HepG2 (cell line): ENCODE measurements at regions not wholly inside any gene's neighbourhood (a gene's known extent, or its start where the extent isn't known, plus 50 kb on each side); places are given as distances from the start of the nearest gene placed in this dataset.

Experiments used
- ATAC-seq: fragments of 200-7000 bp; cut with Tn5 transposase; 3 replicates; pipeline ENCODE4 v1.9.1; 2020; ENCODE audit warnings: mild to moderate bottlenecking, moderate library complexity
- BruUV-seq: library from RNA; stranded (reverse); fragments of 400-500 nt; replicated peaks from 2 replicates; lab custom pipeline; 2021; lab: Mats Ljungman, UMichigan
- CTCF ChIA-PET: fragments of 300-600 bp; formaldehyde crosslinking; extraction: SDS; loops from one replicate; lab custom pipeline; 2021; ENCODE audit warnings: low total read pairs, inconsistent platforms, low intra/inter-chr PET ratio; lab: Yijun Ruan, JAX
- POLR2A ChIA-PET: fragments of 350-600 bp; sonication (Branson Sonifier 250); formaldehyde crosslinking; loops from one replicate; lab custom pipeline; 2020; ENCODE audit warnings: antibody characterized with exemption, inconsistent platforms; lab: Yijun Ruan, JAX
- DNase-seq: peaks from one replicate; pipeline ENCODE4 v3.0.0-alpha.2; 2015; ENCODE audit warnings: low spot score
- FAIRE-seq: peaks from 3 replicates; lab custom pipeline; 2011; peaks lifted over from hg19 to GRCh38; lab: Jason Lieb, UNC
- H2AFZ ChIP-seq: one replicate; pipeline ENCODE4 v1.6.1; 2011; ENCODE audit warnings: low read length, inconsistent platforms
- H3K27ac ChIP-seq: fragments of 300-600 bp; 3 replicates; pipeline ENCODE4 v1.8.0; 2011; ENCODE audit warnings: mixed run types, mild to moderate bottlenecking, mixed read lengths, low read length, inconsistent platforms; ENCODE audit not compliant: insufficient read depth; ENCODE audit errors: extremely low read length
- H3K27me3 ChIP-seq, 2 experiments: fragments of 200-600 bp in 1 of 2; 2 replicates in 1 of 2; 3 replicates in 1 of 2; pipeline versions ENCODE4 v1.6.0 to v1.8.0; 2011; ENCODE audit warnings: low read length in 2 of 2, mild to moderate bottlenecking in 2 of 2, moderate library complexity in 2 of 2, inconsistent platforms in 1 of 2; ENCODE audit not compliant: insufficient read depth in 2 of 2, control insufficient read depth in 1 of 2
- H3K36me3 ChIP-seq, 2 experiments: fragments of 200-600 bp in 1 of 2; replicated peaks in 1 of 2; 2 replicates in 1 of 2; 3 replicates in 1 of 2; pipeline versions ENCODE4 v1.5.1 to v1.8.0; 2011; ENCODE audit warnings: low read length in 2 of 2, inconsistent platforms in 1 of 2; ENCODE audit not compliant: insufficient read depth in 2 of 2, control insufficient read depth in 1 of 2
- H3K4me1 ChIP-seq: 2 replicates; pipeline ENCODE4 v1.5.1; 2012; ENCODE audit warnings: low read length, inconsistent platforms; ENCODE audit not compliant: insufficient read depth
- H3K4me2 ChIP-seq: 2 replicates; pipeline ENCODE4 v1.6.0; 2011; ENCODE audit warnings: low read depth, low read length, inconsistent platforms
- H3K4me3 ChIP-seq, 3 experiments: fragments of 200-600 bp in 1 of 3; sonication (generic), shearing (Covaris generic) in 1 of 3; replicated peaks in 1 of 3; 2 replicates each; pipeline ENCODE4 v1.5.1; 2011 to 2016; ENCODE audit warnings: low read length in 3 of 3, inconsistent platforms in 2 of 3, low read depth in 2 of 3, mild to moderate bottlenecking in 2 of 3, control low read depth in 1 of 3, mixed read lengths in 1 of 3; ENCODE audit not compliant: insufficient read depth in 1 of 3
- H3K79me2 ChIP-seq: one replicate; pipeline ENCODE4 v1.6.1; 2011; ENCODE audit warnings: low read length, inconsistent platforms; ENCODE audit not compliant: insufficient read depth
- H3K9ac ChIP-seq: 2 replicates; pipeline ENCODE4 v1.6.0; 2011; ENCODE audit warnings: mild to moderate bottlenecking, low read depth, low read length, inconsistent platforms; ENCODE audit not compliant: insufficient read depth
- H3K9me3 ChIP-seq: 2 replicates; pipeline ENCODE4 v1.5.1; 2012; ENCODE audit warnings: mild to moderate bottlenecking, low read length
- H4K20me1 ChIP-seq: 2 replicates; pipeline ENCODE4 v1.6.0; 2011; ENCODE audit warnings: inconsistent platforms, mild to moderate bottlenecking, low read length, moderate library complexity; ENCODE audit not compliant: insufficient read depth
- AKAP8 ChIP-seq: sonication (generic); formaldehyde crosslinking; IDR thresholded peaks from 2 replicates; pipeline ENCODE4 v1.5.1; 2020; ENCODE audit warnings: mild to moderate bottlenecking, missing genetic modification reagents
- EED ChIP-seq: sonication (generic); formaldehyde crosslinking; IDR thresholded peaks from 2 replicates; pipeline ENCODE4 v1.5.0; 2020; ENCODE audit warnings: mild to moderate bottlenecking, missing genetic modification reagents
- FOXA1 ChIP-seq, 2 experiments: fragments of 450-650 bp in 1 of 2; sonication (generic) in 1 of 2; formaldehyde crosslinking in 1 of 2; IDR thresholded peaks; 2 replicates each; pipeline versions ENCODE4 v1.4.0 to v1.6.1; 2016 to 2020; ENCODE audit warnings: missing genetic modification reagents in 1 of 2
- JARID2 ChIP-seq: sonication (generic); formaldehyde crosslinking; IDR thresholded peaks from 2 replicates; pipeline ENCODE4 v1.8.1; 2023; ENCODE audit warnings: missing genetic modification reagents, inconsistent platforms; ENCODE audit not compliant: insufficient replicate concordance
- KMT2B ChIP-seq: IDR thresholded peaks from 2 replicates; pipeline ENCODE4 v1.6.1; 2016; ENCODE audit warnings: missing genetic modification reagents, missing compliant biosample characterization
- MTA1 ChIP-seq: sonication (generic); formaldehyde crosslinking; IDR thresholded peaks from 2 replicates; pipeline ENCODE4 v1.4.0; 2020; ENCODE audit warnings: missing genetic modification reagents, mild to moderate bottlenecking, borderline replicate concordance
- MYC ChIP-seq: sonication (generic); formaldehyde crosslinking; IDR thresholded peaks from 2 replicates; pipeline ENCODE4 v1.9.0; 2021; ENCODE audit warnings: missing genetic modification reagents, borderline replicate concordance
- SNAI1 ChIP-seq: sonication (generic); formaldehyde crosslinking; IDR thresholded peaks from 2 replicates; pipeline ENCODE4 v1.5.0; 2020; ENCODE audit warnings: mild to moderate bottlenecking, missing genetic modification reagents, borderline replicate concordance
- STAG1 ChIP-seq: sonication (generic); formaldehyde crosslinking; IDR thresholded peaks from 2 replicates; pipeline ENCODE4 v1.4.0; 2020; ENCODE audit warnings: missing genetic modification reagents
- TSC22D2 ChIP-seq: sonication (generic); formaldehyde crosslinking; IDR thresholded peaks from 2 replicates; pipeline ENCODE4 v1.5.1; 2020; ENCODE audit warnings: missing genetic modification reagents, mild to moderate bottlenecking, borderline replicate concordance
- ZBTB1 ChIP-seq: sonication (generic); formaldehyde crosslinking; IDR thresholded peaks from 2 replicates; pipeline ENCODE4 v1.4.0; 2020; ENCODE audit warnings: missing genetic modification reagents, borderline replicate concordance
- ZNF383 ChIP-seq: sonication (generic); formaldehyde crosslinking; IDR thresholded peaks from 2 replicates; pipeline ENCODE4 v1.4.0; 2020; ENCODE audit warnings: missing genetic modification reagents, mild to moderate bottlenecking, borderline replicate concordance
- ZNF552 ChIP-seq: sonication (generic); formaldehyde crosslinking; IDR thresholded peaks from 2 replicates; pipeline ENCODE4 v1.9.0; 2022; ENCODE audit warnings: missing genetic modification reagents, mild to moderate bottlenecking, borderline replicate concordance
- ZNF570 ChIP-seq: sonication (generic); formaldehyde crosslinking; IDR thresholded peaks from 2 replicates; pipeline ENCODE4 v1.4.0; 2020; ENCODE audit warnings: mild to moderate bottlenecking, missing genetic modification reagents, borderline replicate concordance
- WGBS: methylation state at CpG from one replicate; pipeline ENCODE4 v1.1.6; 2017; ENCODE audit warnings: low lambda C conversion rate; 5-methylcytosine and 5-hydroxymethylcytosine counted together
- in situ Hi-C: cut with HindIII; loops from 2 replicates; pipeline ENCODE4 v1.10.0; 2017; ENCODE audit warnings: low pct_unique_long_range_greater_than_20kb; ENCODE audit not compliant: extremely low pct_ligation_motif_present
- intact Hi-C: fragments of 100-400 bp; cut with micrococcal nuclease; formaldehyde crosslinking; loops from one replicate; pipeline ENCODE4 v1.10.0; 2022; ENCODE audit not compliant: unreplicated experiment
- TF ChIP-seq, protein P1 (sequence below): sonication (generic); formaldehyde crosslinking; conservative IDR thresholded peaks from 2 replicates; pipeline ENCODE4 v1.4.0; 2020; ENCODE audit warnings: mild to moderate bottlenecking, missing genetic modification reagents, moderate library complexity
- TF ChIP-seq, protein P2 (sequence below): sonication (generic); formaldehyde crosslinking; IDR thresholded peaks from 2 replicates; pipeline ENCODE4 v1.4.0; 2020; ENCODE audit warnings: missing genetic modification reagents, mild to moderate bottlenecking, borderline replicate concordance
- TF ChIP-seq, protein P3 (sequence below): conservative IDR thresholded peaks from 2 replicates; pipeline ENCODE4 v1.6.1; 2018; ENCODE audit warnings: missing genetic modification reagents

DNA sequence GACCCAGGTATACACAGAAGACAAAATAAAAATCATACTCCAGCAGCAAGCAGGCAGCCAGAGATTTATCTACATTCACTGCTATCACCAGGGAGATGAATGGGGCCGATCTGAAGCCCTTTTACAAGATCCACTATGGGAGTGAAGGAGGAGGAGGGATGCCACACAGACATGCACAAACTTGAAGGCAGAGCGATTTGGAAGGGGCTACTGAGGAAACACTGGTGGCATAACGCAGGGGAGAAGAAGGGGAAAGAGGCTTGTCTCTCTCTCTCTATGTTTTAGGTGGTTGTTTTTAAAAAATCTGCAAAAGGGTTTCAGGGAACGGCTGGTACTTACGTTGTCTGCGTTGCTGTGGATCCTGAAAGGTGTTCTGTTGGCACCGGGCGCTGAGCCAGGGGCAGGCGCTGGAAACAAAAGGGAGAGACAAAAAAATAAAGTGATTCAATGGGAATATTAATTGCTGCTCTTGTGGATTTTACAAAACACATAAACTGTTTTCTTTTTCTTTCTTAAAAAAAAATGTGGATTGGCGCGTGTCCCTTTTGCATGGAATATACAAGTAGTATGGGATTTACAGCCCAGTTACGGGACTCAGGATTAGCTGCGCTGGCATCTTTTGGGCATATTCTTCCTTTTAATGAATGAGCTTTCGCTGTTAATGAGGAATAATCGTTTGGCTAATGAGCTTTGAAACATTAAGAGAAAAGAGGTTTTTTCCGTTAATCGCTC lies 255.3 kb upstream of the PMFBP1 start:
- in situ Hi-C loops: no loop called here
- peaks cover 5% of the 10 kb centered on the region for H3K9me3 ChIP-seq
- BruUV-seq: no TSS peak
- no peak overlapping the region for H3K27ac ChIP-seq
- WGBS: 92% methylated on average over 17 of the region's 17 CpGs
- no peak overlapping the region for H3K9ac ChIP-seq
- intact Hi-C loops: no loop called here
- ATAC-seq: no peak
- H3K27me3 ChIP-seq: no peaks in the 10 kb centered on the region
- no peak overlapping the region for H3K4me3 ChIP-seq
- ChIA-PET CTCF (no interaction called here), POLR2A (no interaction called here)
- no peak for DNase-seq
- no peaks in the 10 kb centered on the region for H3K4me1 ChIP-seq
- H3K4me2 ChIP-seq: no peak overlapping the region
- no peaks in the 10 kb centered on the region for H3K79me2 ChIP-seq
- no peak overlapping the region for H2AFZ ChIP-seq
- no peaks in the 10 kb centered on the region for H4K20me1 ChIP-seq
- no peak for FAIRE-seq
- H3K36me3 ChIP-seq: peaks cover 3 to 4% of the 10 kb centered on the region in 2 experiments; a peak in 2 of 5 replicates
- TF ChIP-seq ZNF552 (CRISPR knock-in tag) (no peak), STAG1 (no peak), ZBTB1 (CRISPR knock-in tag) (no peak), MTA1 (CRISPR knock-in tag) (no peak), FOXA1 (IDR thresholded peaks at IDR 0.05) (no peak), FOXA1 (CRISPR knock-in tag; IDR thresholded peaks at IDR 0.05) (no peak), ZNF383 (CRISPR knock-in tag) (no peak), MYC (no peak), SNAI1 (no peak), EED (CRISPR knock-in tag) (no peak), JARID2 (CRISPR knock-in tag) (no peak), ZNF570 (CRISPR knock-in tag) (no peak), TSC22D2 (CRISPR knock-in tag) (no peak), KMT2B (CRISPR knock-in tag) (no peak), AKAP8 (CRISPR knock-in tag) (no peak)
- TF ChIP-seq, protein P1, sequence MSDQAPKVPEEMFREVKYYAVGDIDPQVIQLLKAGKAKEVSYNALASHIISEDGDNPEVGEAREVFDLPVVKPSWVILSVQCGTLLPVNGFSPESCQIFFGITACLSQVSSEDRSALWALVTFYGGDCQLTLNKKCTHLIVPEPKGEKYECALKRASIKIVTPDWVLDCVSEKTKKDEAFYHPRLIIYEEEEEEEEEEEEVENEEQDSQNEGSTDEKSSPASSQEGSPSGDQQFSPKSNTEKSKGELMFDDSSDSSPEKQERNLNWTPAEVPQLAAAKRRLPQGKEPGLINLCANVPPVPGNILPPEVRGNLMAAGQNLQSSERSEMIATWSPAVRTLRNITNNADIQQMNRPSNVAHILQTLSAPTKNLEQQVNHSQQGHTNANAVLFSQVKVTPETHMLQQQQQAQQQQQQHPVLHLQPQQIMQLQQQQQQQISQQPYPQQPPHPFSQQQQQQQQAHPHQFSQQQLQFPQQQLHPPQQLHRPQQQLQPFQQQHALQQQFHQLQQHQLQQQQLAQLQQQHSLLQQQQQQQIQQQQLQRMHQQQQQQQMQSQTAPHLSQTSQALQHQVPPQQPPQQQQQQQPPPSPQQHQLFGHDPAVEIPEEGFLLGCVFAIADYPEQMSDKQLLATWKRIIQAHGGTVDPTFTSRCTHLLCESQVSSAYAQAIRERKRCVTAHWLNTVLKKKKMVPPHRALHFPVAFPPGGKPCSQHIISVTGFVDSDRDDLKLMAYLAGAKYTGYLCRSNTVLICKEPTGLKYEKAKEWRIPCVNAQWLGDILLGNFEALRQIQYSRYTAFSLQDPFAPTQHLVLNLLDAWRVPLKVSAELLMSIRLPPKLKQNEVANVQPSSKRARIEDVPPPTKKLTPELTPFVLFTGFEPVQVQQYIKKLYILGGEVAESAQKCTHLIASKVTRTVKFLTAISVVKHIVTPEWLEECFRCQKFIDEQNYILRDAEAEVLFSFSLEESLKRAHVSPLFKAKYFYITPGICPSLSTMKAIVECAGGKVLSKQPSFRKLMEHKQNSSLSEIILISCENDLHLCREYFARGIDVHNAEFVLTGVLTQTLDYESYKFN (CRISPR knock-in tag): no peak
- TF ChIP-seq, protein P2, sequence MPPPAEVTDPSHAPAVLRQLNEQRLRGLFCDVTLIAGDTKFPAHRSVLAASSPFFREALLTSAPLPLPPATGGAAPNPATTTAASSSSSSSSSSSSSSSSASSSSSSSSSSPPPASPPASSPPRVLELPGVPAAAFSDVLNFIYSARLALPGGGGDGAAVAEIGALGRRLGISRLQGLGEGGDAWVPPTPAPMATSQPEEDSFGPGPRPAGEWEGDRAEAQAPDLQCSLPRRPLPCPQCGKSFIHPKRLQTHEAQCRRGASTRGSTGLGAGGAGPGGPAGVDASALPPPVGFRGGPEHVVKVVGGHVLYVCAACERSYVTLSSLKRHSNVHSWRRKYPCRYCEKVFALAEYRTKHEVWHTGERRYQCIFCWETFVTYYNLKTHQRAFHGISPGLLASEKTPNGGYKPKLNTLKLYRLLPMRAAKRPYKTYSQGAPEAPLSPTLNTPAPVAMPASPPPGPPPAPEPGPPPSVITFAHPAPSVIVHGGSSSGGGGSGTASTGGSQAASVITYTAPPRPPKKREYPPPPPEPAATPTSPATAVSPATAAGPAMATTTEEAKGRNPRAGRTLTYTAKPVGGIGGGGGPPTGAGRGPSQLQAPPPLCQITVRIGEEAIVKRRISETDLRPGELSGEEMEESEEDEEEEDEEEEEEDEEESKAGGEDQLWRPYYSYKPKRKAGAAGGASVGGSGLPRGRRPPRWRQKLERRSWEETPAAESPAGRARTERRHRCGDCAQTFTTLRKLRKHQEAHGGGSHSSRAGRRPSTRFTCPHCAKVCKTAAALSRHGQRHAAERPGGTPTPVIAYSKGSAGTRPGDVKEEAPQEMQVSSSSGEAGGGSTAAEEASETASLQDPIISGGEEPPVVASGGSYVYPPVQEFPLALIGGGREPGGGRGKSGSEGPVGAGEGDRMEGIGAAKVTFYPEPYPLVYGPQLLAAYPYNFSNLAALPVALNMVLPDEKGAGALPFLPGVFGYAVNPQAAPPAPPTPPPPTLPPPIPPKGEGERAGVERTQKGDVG: no peak
- TF ChIP-seq, protein P3, sequence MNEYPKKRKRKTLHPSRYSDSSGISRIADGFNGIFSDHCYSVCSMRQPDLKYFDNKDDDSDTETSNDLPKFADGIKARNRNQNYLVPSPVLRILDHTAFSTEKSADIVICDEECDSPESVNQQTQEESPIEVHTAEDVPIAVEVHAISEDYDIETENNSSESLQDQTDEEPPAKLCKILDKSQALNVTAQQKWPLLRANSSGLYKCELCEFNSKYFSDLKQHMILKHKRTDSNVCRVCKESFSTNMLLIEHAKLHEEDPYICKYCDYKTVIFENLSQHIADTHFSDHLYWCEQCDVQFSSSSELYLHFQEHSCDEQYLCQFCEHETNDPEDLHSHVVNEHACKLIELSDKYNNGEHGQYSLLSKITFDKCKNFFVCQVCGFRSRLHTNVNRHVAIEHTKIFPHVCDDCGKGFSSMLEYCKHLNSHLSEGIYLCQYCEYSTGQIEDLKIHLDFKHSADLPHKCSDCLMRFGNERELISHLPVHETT (CRISPR knock-in tag): no peak
